HEK293 (cell line): ENCODE measurements at regions not wholly inside any gene's neighbourhood (a gene's known extent, or its start where the extent isn't known, plus 50 kb on each side); places are given as distances from the start of the nearest gene placed in this dataset.

Experiments
- CTCF ChIP-seq: fragments of 450-650 bp; formaldehyde crosslinking; IDR thresholded peaks from 2 replicates; pipeline ENCODE4 v1.5.1; 2016; ENCODE audit warnings: missing biosample characterization, missing genetic modification characterization
- KLF9 ChIP-seq: fragments of 450-650 bp; formaldehyde crosslinking; IDR thresholded peaks from 2 replicates; pipeline ENCODE4 v1.5.1; 2016; ENCODE audit warnings: missing biosample characterization, missing genetic modification characterization, low read depth
- OVOL3 ChIP-seq: fragments of 450-650 bp; formaldehyde crosslinking; IDR thresholded peaks from 2 replicates; pipeline ENCODE4 v1.5.1; 2016; ENCODE audit warnings: missing biosample characterization, missing genetic modification characterization
- TRIM28 ChIP-seq: IDR thresholded peaks from 2 replicates; pipeline ENCODE4 v1.6.1; 2011; ENCODE audit warnings: low read length, control low read depth, borderline replicate concordance
- ZEB2 ChIP-seq: fragments of 450-650 bp; formaldehyde crosslinking; IDR thresholded peaks from 2 replicates; pipeline ENCODE4 v1.5.1; 2016; ENCODE audit warnings: missing biosample characterization, missing genetic modification characterization
- ZNF175 ChIP-seq: fragments of 450-650 bp; formaldehyde crosslinking; IDR thresholded peaks from 2 replicates; pipeline ENCODE4 v1.5.1; 2016; ENCODE audit warnings: missing biosample characterization, missing genetic modification characterization
- ZNF768 ChIP-seq: fragments of 450-650 bp; formaldehyde crosslinking; IDR thresholded peaks from 2 replicates; pipeline ENCODE4 v1.5.1; 2018; ENCODE audit warnings: missing biosample characterization, mild to moderate bottlenecking, missing genetic modification characterization
- ZNF777 ChIP-seq: fragments of 450-650 bp; formaldehyde crosslinking; IDR thresholded peaks from 2 replicates; pipeline ENCODE4 v1.5.1; 2017; ENCODE audit warnings: missing biosample characterization, missing genetic modification characterization, borderline replicate concordance

- TF ChIP-seq CTCF (tag by site-specific recombination) = no peak
- no peak for TF ChIP-seq OVOL3 (tag by site-specific recombination)
- TF ChIP-seq ZNF768 (tag by site-specific recombination) = no peak
- TF ChIP-seq ZNF777 = no peak
- TF ChIP-seq ZEB2 (tag by site-specific recombination) = no peak
- TF ChIP-seq ZNF175 (tag by site-specific recombination) = no peak
- TF ChIP-seq KLF9 (tag by site-specific recombination) = no peak
- TF ChIP-seq TRIM28 = no peak
Measured at GRCh38 chr6:94501516-94501915, 1075.8 kb upstream of the MANEA start.
